COLO829 (cell line): ENCODE measurements at regions not wholly inside any gene's neighbourhood (a gene's known extent, or its start where the extent isn't known, plus 50 kb on each side); places are given as distances from the start of the nearest gene placed in this dataset.

Experiments used
- DNase-seq: peaks from one replicate; pipeline ENCODE4 v3.0.0; 2012; ENCODE audit warnings: low spot score

- no peak for DNase-seq
Observed at GRCh38 chrX:17922303-17922702, 61.2 kb upstream of the RAI2 start.

DNA sequence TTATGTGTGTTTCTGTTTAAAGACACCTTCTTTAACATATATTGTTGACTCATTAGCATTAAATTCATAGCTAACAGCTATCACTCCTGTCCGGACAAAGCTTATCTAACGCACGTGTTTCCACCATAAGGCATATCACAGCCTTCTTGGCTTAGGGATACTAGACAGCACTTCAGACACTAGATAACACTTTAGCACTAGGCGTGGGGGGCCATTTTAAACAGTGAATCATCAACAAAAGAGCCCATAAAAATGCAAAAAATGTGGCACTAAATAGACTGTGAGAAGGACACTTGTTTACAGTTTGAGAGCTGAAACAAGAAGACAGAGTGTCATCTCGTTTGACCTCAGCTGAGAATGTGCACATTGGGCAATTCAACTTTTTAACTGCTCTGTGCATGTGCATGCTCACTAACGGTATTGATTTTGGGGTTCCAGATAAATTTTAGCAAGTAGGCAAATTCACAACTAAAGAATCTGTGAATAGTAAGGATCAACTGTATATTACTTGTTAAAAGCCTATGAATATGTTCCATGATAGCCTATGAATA, 58.9 kb upstream of the RAI2 start:
- no peak for DNase-seq

DNA sequence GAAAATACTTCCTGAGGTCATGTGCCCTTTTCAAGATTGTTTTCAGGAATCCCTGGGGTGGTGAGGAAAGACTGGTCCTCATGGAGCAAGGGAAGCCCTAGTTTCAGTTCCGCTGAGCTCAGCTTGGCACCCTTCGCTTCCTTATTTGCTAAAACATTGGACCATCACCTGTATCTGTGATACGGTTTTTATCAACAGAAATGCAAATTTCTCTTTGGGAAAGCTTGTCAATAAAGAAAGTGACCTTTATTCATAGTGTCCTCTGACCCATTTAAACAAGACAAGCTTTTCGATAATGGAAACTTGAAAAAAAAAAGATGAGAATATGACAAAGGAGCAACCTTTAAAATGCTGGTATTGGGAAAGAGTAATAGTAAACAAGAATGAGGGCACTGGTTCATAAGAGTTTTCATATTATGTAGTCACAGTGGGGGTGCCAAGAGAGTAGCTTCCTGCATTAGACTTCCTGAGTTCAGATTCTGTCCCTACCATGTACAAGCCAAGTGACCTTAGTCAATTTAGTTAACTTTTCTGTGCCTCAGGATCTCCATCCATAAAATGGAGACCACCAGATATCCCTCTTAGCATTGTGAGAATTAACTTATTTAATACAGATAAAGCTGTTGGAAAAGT, 57.0 kb upstream of the RAI2 start:
- DNase-seq: no peak

GRCh38 chrX:17913801-17914200, 52.7 kb upstream of the RAI2 start:
- no peak for DNase-seq
